ENCODE measurements at regions not wholly inside any gene's neighbourhood (a gene's known extent, or its start where the extent isn't known, plus 50 kb on each side); places are given as distances from the start of the nearest gene placed in this dataset.

- Histone ChIP-seq H2AFZ (ENCODE audit: low read length) (no peak overlapping the region), H2BK20ac (ENCODE audit: low read length) (no peak overlapping the region), H4K5ac (ENCODE audit: insufficient read length, low read depth, low read length) (no peak overlapping the region), H2BK120ac (replicated peaks; ENCODE audit: low read depth, low read length) (no peak overlapping the region), H4K20me1 (replicated peaks in 1 of 2; ENCODE audit: control insufficient read depth in 1 of 2, insufficient read depth in 2 of 2, low read length in 2 of 2) (no peaks in the 10 kb centered on the region), H3K23me2 (ENCODE audit: low read depth, low read length) (no peaks in the 10 kb centered on the region), H3K4me2 (ENCODE audit: insufficient read depth in 1 of 2, low read depth in 2 of 2, low read length in 2 of 2) (no peak overlapping the region), H3K18ac (ENCODE audit: extremely low read depth, low read length) (no peak overlapping the region), H3K36me3 (ENCODE audit: control insufficient read depth in 2 of 4, insufficient read depth in 4 of 4, low read length in 3 of 4) (no peaks in the 10 kb centered on the region), H3K14ac (ENCODE audit: insufficient read length) (no peak overlapping the region), H2BK12ac (ENCODE audit: low read depth, low read length) (no peak overlapping the region), H2BK5ac (ENCODE audit: low read depth, low read length) (no peak overlapping the region), H3K9me3 (ENCODE audit: insufficient read depth in 2 of 2, low read depth in 1 of 2, low read length in 1 of 2) (peaks cover 0 to under 1% of the 10 kb centered on the region in 2 experiments; a peak in 1 of 4 replicates), H3K23ac (ENCODE audit: insufficient read length) (no peak overlapping the region), H2BK15ac (ENCODE audit: low read length) (no peak overlapping the region), H4K8ac (ENCODE audit: extremely low read depth, insufficient read depth, low read length) (no peak overlapping the region), H3K79me1 (ENCODE audit: low read depth, low read length) (no peaks in the 10 kb centered on the region), H3K4me1 (replicated peaks in 1 of 4; ENCODE audit: control insufficient read depth in 3 of 4, insufficient read depth in 4 of 4, low read length in 3 of 4) (no peaks in the 10 kb centered on the region), H3K79me2 (ENCODE audit: control insufficient read depth in 1 of 2, insufficient read depth in 2 of 2, low read length in 2 of 2) (no peaks in the 10 kb centered on the region), H3K27ac (ENCODE audit: low read depth, low read length) (no peak overlapping the region), H3K9ac (replicated peaks in 1 of 4; ENCODE audit: extremely low read depth in 1 of 4, low read depth in 3 of 4, low read length in 3 of 4) (no peak overlapping the region), H4K91ac (replicated peaks; ENCODE audit: insufficient read length, low read length) (no peak overlapping the region), H3K4me3 (ENCODE audit: extremely low read depth in 1 of 4, insufficient read depth in 2 of 4, low read depth in 3 of 4, low read length in 4 of 4) (no peak overlapping the region), H3K4ac (replicated peaks; ENCODE audit: insufficient read length, low read depth, low read length) (no peak overlapping the region), H3K27me3 (replicated peaks in 1 of 4; ENCODE audit: control insufficient read depth in 3 of 4, extremely low read depth in 1 of 4, insufficient read depth in 3 of 4, low read length in 3 of 4) (no peaks in the 10 kb centered on the region), H2AK5ac (ENCODE audit: low read depth, low read length) (no peak overlapping the region), H3K56ac (replicated peaks; ENCODE audit: insufficient read length, low read depth, low read length) (no peak overlapping the region)
- FAIRE-seq (no peak), DNase-seq (ENCODE audit: low read depth in 1 of 2, low spot score in 2 of 2) (no peak)
- ChIA-PET CTCF (ENCODE audit: partially characterized antibody) (interaction anchor here (0.6 to 1.0 kb wide), 2 partner anchors 44 to 294 kb away, joined by 3 to 6 read pairs; no protein-coding TSS in a partner anchor), POLR2A (ENCODE audit: partially characterized antibody) (no interaction called here)
- TF ChIP-seq GTF2F1 (IDR thresholded peaks at IDR 0.05; ENCODE audit: borderline replicate concordance, low read depth, low read length): no peak
- no peak for TF ChIP-seq SAP30 (IDR thresholded peaks at IDR 0.05; ENCODE audit: insufficient read depth, insufficient replicate concordance, low read length)
- no peak for TF ChIP-seq EGR1 (IDR thresholded peaks at IDR 0.05; ENCODE audit: borderline replicate concordance, low read depth, low read length)
- no peak for TF ChIP-seq TEAD4 (IDR thresholded peaks at IDR 0.05; ENCODE audit: low read depth, low read length)
- TF ChIP-seq POU5F1 (IDR thresholded peaks at IDR 0.05; ENCODE audit: low read depth, low read length): no peak
- TF ChIP-seq FOSL1 (IDR thresholded peaks at IDR 0.05; ENCODE audit: insufficient read depth, low read depth, low read length): no peak
- TF ChIP-seq SP4 (IDR thresholded peaks at IDR 0.05; ENCODE audit: low read length): no peak
- TF ChIP-seq GABPA (IDR thresholded peaks at IDR 0.05; ENCODE audit: borderline replicate concordance, insufficient read depth, low read length): no peak
- TF ChIP-seq JUN (IDR thresholded peaks at IDR 0.05; ENCODE audit: low read depth, low read length): no peak
- no peak for TF ChIP-seq EP300 (IDR thresholded peaks at IDR 0.05; ENCODE audit: borderline replicate concordance in 1 of 2, low read depth in 2 of 2, low read length in 2 of 2)
- TF ChIP-seq CREB1 (IDR thresholded peaks at IDR 0.05): no peak
- no peak for TF ChIP-seq BACH1 (IDR thresholded peaks at IDR 0.05; ENCODE audit: low read length)
- no peak for TF ChIP-seq POLR2A (IDR thresholded peaks at IDR 0.05; ENCODE audit: control extremely low read depth in 1 of 2, low read depth in 2 of 2, low read length in 2 of 2)
- TF ChIP-seq HDAC2 (IDR thresholded peaks at IDR 0.05; ENCODE audit: borderline replicate concordance in 1 of 2, low read depth in 2 of 2, low read length in 2 of 2): no peak
- TF ChIP-seq CHD1 (IDR thresholded peaks at IDR 0.05; ENCODE audit: low read depth, low read length): no peak
Observed at GRCh38 chr3:107884028-107884427, 206.8 kb downstream of the CD47 start.
